T47D (cell line): ENCODE measurements at regions not wholly inside any gene's neighbourhood (a gene's known extent, or its start where the extent isn't known, plus 50 kb on each side); places are given as distances from the start of the nearest gene placed in this dataset.
"Not testable (repeated sequence)": the region's sequence is repeated elsewhere in the genome, so short reads cannot be mapped to it uniquely, and the experiment has no call there.

Experiments
- DNase-seq, 2 experiments: peaks; one replicate each; pipeline versions ENCODE4 v3.0.0 to v3.0.0-alpha.2; 2011 to 2012; ENCODE audit warnings: low read depth in 1 of 2, low spot score in 1 of 2
- JUND ChIP-seq: IDR thresholded peaks from 2 replicates; pipeline ENCODE4 v1.6.1; 2012; ENCODE audit warnings: low read depth
- in situ Hi-C: cut with HindIII; loops from 2 replicates; pipeline ENCODE4 v1.10.0; 2016; ENCODE audit warnings: low sequenced_read_pairs, low pct_unique_long_range_greater_than_20kb

DNA sequence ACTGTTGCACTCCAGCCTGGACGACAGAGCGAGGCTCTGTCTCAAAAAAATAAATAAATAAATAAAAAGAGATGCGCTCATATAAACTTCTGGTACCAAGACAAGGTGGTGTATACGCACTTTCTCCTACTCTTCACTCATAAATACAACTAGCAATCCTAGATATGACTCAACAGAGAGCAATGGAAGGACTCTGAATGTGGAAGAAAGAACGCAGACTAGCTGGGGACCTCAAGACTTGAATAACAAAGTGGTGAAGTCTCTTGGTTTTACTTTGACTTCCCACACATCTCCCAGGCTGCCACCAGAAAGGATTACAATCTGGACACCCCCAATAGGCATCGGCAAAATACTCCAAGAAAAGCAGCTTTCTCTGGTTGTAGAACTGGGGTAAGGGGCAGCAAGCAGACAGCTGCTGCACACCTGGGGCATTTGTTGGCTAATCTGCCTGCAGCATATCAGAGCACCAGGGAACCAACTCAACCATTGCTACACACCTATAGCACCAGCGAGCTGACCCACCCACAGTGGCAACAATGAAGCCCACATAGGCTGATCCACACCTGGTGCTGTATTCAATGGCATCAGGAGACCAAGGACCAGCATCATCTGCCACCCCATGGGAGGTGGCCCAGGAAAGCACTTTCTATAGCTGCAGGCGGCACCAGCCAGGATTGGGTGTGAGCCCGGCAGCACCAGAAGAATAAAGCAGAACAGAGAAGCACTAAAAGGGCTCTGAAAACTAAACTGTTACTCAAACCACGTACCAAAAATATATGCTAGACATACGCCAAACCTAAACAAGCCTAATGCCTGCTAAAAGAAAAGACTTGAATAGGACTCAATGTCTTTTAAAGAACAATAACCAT lies 1231.7 kb upstream of the TMEM132C start:
- no peak for TF ChIP-seq JUND
- DNase-seq, result no peak
- in situ Hi-C loops, result no loop called here

DNA sequence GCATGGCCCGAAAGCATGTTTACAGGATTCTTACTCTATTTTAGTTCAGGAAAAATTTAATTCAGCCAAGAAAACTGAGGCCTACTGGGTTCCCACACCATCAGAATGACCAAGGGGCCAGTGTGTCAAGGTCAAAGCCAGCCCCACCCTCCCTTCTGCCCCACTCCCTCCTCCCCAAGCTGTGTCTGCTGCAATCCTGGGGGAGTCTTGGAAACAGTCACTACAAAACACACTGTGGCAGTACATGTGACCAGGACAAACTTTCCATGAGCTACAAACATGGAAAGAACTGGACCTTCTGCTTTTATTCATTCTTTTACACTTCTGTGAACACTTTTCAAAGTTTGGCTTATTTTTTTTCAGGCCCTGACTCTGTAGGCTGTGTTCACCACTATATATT lies 1228.8 kb upstream of the TMEM132C start:
- in situ Hi-C loops, result no loop called here
- TF ChIP-seq JUND, result no peak
- no peak for DNase-seq

DNA sequence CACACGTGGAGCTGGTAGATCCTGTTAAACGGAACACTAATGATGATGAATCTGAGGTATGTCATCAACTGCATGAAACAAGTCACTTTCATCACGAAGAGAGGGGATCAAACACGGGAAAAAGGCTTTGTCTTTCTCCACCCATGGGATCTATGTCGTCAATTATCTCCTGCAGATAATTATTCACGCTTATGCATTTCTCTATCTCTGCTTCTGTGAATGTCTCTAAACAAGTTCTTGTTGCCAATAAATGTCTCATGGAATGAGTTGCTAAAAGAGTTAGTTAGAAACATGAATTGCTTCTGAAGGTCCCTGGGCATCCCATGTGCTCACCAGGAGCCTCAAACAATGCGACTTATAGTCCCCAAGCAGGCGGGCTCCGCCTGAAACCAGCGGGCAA lies 1228.2 kb upstream of the TMEM132C start:
- TF ChIP-seq JUND, result no peak

DNA sequence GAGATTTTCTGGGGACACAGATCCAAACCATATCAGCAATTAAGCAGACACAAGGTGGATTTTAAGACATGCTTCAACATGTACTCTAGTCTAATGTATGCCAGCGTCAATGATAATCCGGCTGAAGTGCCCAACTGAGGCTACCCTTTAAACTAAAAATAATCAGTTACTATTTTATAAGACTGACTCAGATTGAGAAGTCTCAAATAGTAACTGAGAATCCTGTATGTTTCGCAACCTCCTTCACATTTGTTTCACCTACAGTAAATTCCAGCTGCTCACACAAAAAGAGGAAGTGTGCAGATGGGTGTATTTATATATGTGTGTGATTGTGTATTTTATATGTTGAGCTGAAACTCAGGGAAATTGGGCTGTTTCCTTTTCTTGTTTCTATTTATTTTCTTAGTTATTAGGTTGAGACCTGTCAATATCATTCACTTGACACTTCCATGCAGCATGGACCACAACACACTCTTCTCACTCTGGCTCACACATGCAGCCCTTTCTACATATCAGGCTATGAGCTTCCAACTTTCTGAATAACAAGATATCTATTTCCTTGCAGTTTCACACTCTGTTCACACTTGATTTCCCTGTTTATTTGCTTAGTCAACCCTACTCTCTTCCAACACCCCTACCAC lies 1224.9 kb upstream of the TMEM132C start:
- DNase-seq, result no peak
- in situ Hi-C loops, result no loop called here
- no peak for TF ChIP-seq JUND

More for the DNA sequence above, 1228.2 kb upstream of the TMEM132C start:
- DNase-seq, result no peak
- in situ Hi-C loops, result no loop called here

DNA sequence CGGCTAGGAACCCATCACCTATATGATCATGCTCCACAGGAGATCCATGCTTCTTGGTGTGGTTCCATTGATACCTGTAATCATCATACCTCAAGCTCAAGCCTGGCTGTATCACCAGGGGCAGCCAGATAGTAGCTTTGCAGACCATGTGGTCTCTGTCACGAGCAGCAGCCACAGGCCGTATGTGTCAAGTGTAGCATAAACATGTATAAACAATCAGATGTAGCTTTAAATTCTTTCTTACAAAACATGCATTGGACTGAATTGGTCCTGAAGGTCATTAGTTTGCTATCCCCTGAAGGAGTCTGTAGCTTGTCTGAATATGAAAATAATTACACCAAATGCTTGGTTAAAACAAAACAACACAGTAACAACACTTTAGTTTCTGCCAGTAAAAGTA lies 1223.2 kb upstream of the TMEM132C start:
- in situ Hi-C loops, result no loop called here
- no peak for DNase-seq

DNA sequence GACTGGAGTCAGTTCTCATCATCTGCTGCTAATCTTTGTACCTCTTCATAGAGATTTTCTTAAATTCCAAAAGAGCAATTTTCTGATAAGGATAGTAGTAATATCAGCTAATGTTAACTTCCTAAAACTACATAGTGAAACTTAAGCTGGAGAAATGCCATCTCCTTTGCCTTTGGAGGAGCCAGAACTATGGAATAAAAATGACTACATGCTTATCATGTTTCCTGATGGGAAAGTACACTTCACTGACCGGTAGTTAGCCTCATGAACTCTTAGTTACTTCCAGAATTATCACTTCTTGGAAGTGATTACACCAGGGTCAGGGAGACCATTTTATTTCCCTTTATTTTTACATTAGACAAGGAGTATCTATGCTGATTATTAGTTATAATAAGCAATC lies 1222.1 kb upstream of the TMEM132C start:
- no peak for TF ChIP-seq JUND
- no peak for DNase-seq
- in situ Hi-C loops, result no loop called here

More for the DNA sequence above, 1223.2 kb upstream of the TMEM132C start:
- TF ChIP-seq JUND, result no peak

DNA sequence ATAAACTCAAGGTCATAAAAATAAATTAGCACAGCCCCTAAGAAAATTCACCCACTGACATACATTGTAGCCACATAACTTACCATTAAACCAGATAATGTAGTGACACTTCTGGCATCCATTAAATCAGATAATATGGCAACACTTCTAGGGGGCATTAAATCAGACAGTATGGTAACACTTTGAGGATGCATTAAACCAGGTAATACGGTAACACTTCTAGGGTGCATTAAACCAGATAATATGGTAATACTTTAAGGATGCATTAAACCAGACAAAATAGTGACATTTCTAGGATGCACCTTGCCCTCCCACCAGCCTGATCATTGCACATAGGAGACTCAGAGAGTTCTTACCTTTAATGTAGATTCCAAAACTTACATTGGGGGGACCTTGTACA lies 1220.5 kb upstream of the TMEM132C start:
- DNase-seq, result no peak
- in situ Hi-C loops, result no loop called here
- TF ChIP-seq JUND, result no peak

DNA sequence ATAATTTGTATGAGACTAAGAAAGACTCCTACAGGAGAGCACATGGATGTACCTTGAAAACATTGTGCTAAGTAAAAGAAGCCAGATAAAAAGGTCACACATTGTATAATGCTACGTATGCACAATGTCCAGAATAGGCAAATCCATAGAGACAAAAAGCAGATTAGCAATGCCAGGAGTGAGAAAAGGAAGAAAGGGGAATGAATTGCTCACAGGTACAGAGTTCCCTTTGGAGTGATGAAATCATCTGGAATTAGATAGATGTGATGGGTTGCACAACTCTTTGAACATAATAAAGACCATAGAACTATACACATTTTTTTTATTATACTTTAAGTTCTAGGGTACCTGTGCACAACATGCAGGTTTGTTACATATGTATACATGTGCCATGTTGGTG lies 1218.9 kb upstream of the TMEM132C start:
- TF ChIP-seq JUND, result no peak
- in situ Hi-C loops, result no loop called here
- DNase-seq, result no peak

DNA sequence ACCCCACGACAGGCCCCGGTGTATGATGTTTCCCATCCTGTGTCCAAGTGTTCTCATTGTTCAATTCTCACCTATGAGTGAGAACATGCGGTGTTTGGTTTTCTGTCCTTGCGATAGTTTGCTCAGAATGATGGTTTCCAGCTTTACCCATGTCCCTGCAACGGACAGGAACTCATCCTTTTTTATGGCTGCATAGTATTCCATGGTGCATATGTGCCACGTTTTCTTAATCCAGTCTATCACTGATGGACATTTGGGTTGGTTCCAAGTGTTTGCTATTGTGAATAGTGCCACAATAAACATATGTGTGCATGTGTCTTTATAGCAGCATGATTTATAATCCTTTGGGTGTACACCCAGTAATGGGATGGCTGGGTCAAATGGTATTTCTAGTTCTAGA lies 1218.4 kb upstream of the TMEM132C start:
- in situ Hi-C loops, result not testable (repeated sequence)

DNA sequence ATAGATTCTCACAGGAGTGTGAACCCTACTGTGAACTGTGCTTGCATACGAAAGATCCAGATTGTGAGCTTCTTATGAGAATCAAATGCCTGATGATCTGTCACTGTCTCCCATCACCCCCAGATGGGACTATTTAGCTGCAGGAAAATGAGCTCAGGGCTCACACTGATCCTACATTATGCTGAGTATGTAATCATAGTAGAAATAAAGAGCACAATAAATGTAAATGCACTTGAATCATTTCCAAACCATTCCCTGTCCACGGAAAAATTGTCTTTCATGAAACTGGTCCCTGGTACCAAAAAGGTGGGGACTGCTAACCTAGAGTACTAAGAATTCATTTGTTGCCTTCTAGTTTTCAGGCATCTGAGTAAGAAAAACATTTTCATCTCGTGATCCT lies 1215.8 kb upstream of the TMEM132C start:
- no peak for TF ChIP-seq JUND
- in situ Hi-C loops, result no loop called here
- no peak for DNase-seq

More for the DNA sequence above, 1218.4 kb upstream of the TMEM132C start:
- DNase-seq, result not testable (repeated sequence)

DNA sequence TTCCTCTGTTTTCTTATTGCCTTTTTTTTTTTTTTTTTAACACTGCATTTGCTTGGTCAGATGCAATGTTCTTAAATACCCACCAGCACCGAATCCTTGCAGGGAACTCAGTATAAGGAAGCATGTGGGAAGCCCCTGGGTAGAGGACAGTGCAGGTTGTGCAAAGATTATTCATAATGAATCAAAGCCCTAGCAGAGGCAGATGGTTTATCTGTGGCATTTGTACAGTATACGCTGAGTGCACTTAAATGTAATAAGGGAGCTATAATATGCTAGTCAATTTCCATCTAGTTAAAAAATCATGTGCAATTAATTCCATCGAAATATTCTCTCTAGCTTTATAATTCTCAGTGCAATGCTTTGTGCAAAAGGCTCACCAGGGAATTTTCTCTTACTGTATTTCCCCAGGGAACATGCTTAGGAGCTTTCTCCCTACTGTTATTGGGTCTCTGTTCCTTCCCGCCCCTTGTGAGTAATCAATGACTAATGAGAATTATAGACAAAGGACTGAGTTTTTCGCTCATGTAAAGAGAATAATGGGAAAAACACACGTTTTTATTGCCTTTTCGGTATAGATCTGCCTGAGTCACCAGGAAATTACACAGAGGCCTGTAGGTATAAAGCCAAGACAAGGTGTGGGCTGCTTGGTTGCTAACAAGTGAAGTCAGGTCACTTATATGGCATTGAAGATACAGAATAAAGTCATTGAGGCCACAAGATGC lies 1214.3 kb upstream of the TMEM132C start:
- DNase-seq, result no peak
- in situ Hi-C loops, result no loop called here
- no peak for TF ChIP-seq JUND

DNA sequence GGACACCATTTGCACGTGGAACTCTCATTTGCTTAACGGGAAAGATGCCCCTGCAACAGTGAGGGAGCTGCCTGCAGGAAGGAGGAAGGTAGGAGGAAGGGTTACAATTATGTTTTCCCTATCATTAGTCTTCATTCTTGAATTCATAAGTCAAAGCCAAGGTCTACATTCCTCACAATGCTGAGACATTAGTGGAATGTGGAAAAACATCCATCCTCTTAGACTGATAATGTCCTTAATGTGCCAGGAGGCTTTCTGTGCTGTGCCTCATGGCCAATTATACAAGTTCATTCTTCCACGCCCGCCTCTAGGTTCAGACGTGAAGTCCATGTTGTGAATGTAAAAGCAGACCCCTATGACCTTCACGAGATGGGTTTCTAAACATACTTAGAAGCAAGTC lies 1212.4 kb upstream of the TMEM132C start:
- in situ Hi-C loops, result no loop called here
- DNase-seq, result no peak
- no peak for TF ChIP-seq JUND

DNA sequence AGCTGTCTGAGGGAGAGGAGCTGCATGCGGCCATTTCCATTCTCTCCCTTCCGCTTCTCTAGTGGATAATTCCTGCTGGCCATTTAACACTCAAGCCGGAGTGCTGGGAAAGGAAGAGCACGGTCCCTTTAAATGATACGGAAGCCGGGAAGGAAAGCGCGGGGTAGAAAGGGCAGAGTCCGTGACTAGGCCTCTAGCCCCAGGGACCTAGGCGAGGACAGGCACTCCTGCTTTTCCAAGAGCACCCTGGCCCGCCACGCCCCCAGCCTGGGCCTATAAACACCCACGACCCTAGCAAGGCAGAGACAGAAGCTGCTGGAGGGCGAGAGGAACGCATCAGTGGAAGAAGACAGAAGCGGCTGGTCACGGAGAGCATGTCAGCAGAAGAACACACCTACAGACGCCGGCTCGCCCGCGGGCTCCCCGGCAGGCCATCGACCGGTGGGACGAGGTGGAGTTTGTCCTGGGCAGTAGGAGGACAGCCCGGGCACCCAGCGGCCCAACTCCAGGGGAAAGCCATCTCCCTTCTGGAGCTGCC lies 1206.6 kb upstream of the TMEM132C start:
- DNase-seq, result peak in 1 of 2 experiments; percentile 82
- in situ Hi-C loops, result no loop called here
- no peak for TF ChIP-seq JUND
